HG03025 (cell line): ENCODE measurements at regions not wholly inside any gene's neighbourhood (a gene's known extent, or its start where the extent isn't known, plus 50 kb on each side); places are given as distances from the start of the nearest gene placed in this dataset.

Experiments
- ATAC-seq: cut with Tn5 transposase; IDR thresholded peaks from one replicate; pipeline ENCODE4 v1.9.1; 2021; ENCODE audit warnings: mild to moderate bottlenecking, moderate library complexity; ENCODE audit not compliant: unreplicated experiment, low FRiP score

GRCh38 chr6:66937180-66937579, 1230.2 kb upstream of the EYS start:
- ATAC-seq, result no peak

GRCh38 chr6:66935612-66936011, 1228.6 kb upstream of the EYS start:
- ATAC-seq, result no peak

GRCh38 chr6:66931787-66932186, 1224.8 kb upstream of the EYS start:
- ATAC-seq, result no peak

GRCh38 chr6:66930559-66931290, 1223.7 kb upstream of the EYS start:
- no peak for ATAC-seq

- ATAC-seq, result no peak
Observed at GRCh38 chr6:66926060-66926459, 1219.0 kb upstream of the EYS start.

GRCh38 chr6:66913657-66914056, 1206.6 kb upstream of the EYS start:
- no peak for ATAC-seq

GRCh38 chr6:66902457-66902856, 1195.4 kb upstream of the EYS start:
- no peak for ATAC-seq

GRCh38 chr6:66900133-66901083, 1193.4 kb upstream of the EYS start:
- no peak for ATAC-seq

- no peak for ATAC-seq
Observed at GRCh38 chr6:66897576-66897975, 1190.5 kb upstream of the EYS start.

GRCh38 chr6:66896415-66896814, 1189.4 kb upstream of the EYS start:
- no peak for ATAC-seq

GRCh38 chr6:66883453-66883852, 1176.4 kb upstream of the EYS start:
- ATAC-seq, result no peak

- no peak for ATAC-seq
Observed at GRCh38 chr6:66866801-66867200, 1159.8 kb upstream of the EYS start.

- ATAC-seq, result no peak
Observed at GRCh38 chr6:66865771-66866170, 1158.7 kb upstream of the EYS start.

- ATAC-seq, result no peak
Observed at GRCh38 chr6:66861007-66861541, 1154.0 kb upstream of the EYS start.

- no peak for ATAC-seq
Observed at GRCh38 chr6:66860328-66860727, 1153.3 kb upstream of the EYS start.

- ATAC-seq, result no peak
Observed at GRCh38 chr6:66858196-66858595, 1151.2 kb upstream of the EYS start.

- no peak for ATAC-seq
Observed at GRCh38 chr6:66854014-66854413, 1147.0 kb upstream of the EYS start.

GRCh38 chr6:66851930-66852329, 1144.9 kb upstream of the EYS start:
- ATAC-seq, result no peak

- no peak for ATAC-seq
Observed at GRCh38 chr6:66849843-66850242, 1142.8 kb upstream of the EYS start.

GRCh38 chr6:66848244-66848953, 1141.4 kb upstream of the EYS start:
- ATAC-seq, result no peak

GRCh38 chr6:66838764-66839163, 1131.7 kb upstream of the EYS start:
- ATAC-seq, result no peak
